Osteocyte (in vitro differentiated cells): ENCODE measurements at regions not wholly inside any gene's neighbourhood (a gene's known extent, or its start where the extent isn't known, plus 50 kb on each side); places are given as distances from the start of the nearest gene placed in this dataset.

Experiments used
- DNase-seq: peaks from one replicate; pipeline ENCODE4 v3.0.0; 2021; ENCODE audit warnings: mixed read lengths; ENCODE audit not compliant: unreplicated experiment; ENCODE audit errors: extremely low spot score
- H3K27ac Mint-ChIP-seq: one replicate; pipeline ENCODE4 v1.8.0; 2021; ENCODE audit warnings: mild to moderate bottlenecking, mixed read lengths; ENCODE audit not compliant: unreplicated experiment
- H3K27me3 Mint-ChIP-seq: one replicate; pipeline ENCODE4 v1.8.0; 2021; ENCODE audit warnings: mixed read lengths; ENCODE audit not compliant: unreplicated experiment
- H3K36me3 Mint-ChIP-seq: one replicate; pipeline ENCODE4 v1.8.0; 2021; ENCODE audit warnings: mixed read lengths; ENCODE audit not compliant: unreplicated experiment
- H3K4me1 Mint-ChIP-seq: one replicate; pipeline ENCODE4 v1.8.0; 2021; ENCODE audit warnings: mixed read lengths; ENCODE audit not compliant: unreplicated experiment
- H3K4me3 Mint-ChIP-seq: one replicate; pipeline ENCODE4 v1.8.0; 2021; ENCODE audit warnings: mild to moderate bottlenecking, moderate library complexity, mixed read lengths; ENCODE audit not compliant: unreplicated experiment
- H3K9me3 Mint-ChIP-seq: one replicate; pipeline ENCODE4 v1.8.0; 2021; ENCODE audit warnings: mixed read lengths; ENCODE audit not compliant: unreplicated experiment
- TF ChIP-seq, protein P1 (sequence below): fragments of 200-600 bp; sonication (generic); IDR thresholded peaks from 2 replicates; pipeline ENCODE4 v1.5.0; 2021; ENCODE audit warnings: antibody characterized with exemption, mild to moderate bottlenecking, moderate library complexity

DNA sequence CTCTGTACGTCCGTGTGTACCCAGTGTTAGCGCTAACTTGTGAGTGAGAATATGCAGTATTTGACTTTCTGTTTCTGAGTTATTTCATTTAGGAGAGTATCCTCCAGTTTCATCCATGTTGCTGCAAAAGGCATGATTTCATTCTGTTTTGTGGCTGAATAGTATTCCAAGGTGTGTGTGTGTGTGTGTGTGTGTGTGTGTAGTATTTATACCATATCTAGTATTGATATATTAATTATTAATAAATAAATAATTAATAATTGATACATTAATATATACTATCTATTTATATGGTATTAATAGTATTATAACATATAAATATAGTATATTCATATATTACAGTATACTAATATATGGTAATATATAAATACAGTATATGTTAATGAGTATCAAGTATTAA is 101.8 kb upstream of the CCND2 start:
- TF ChIP-seq, protein P1, sequence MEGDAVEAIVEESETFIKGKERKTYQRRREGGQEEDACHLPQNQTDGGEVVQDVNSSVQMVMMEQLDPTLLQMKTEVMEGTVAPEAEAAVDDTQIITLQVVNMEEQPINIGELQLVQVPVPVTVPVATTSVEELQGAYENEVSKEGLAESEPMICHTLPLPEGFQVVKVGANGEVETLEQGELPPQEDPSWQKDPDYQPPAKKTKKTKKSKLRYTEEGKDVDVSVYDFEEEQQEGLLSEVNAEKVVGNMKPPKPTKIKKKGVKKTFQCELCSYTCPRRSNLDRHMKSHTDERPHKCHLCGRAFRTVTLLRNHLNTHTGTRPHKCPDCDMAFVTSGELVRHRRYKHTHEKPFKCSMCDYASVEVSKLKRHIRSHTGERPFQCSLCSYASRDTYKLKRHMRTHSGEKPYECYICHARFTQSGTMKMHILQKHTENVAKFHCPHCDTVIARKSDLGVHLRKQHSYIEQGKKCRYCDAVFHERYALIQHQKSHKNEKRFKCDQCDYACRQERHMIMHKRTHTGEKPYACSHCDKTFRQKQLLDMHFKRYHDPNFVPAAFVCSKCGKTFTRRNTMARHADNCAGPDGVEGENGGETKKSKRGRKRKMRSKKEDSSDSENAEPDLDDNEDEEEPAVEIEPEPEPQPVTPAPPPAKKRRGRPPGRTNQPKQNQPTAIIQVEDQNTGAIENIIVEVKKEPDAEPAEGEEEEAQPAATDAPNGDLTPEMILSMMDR = no peak
- H3K27ac Mint-ChIP-seq = no peak overlapping the region
- no peaks in the 10 kb centered on the region for H3K36me3 Mint-ChIP-seq
- no peak overlapping the region for H3K4me3 Mint-ChIP-seq
- H3K4me1 Mint-ChIP-seq = no peaks in the 10 kb centered on the region
- no peak for DNase-seq
- H3K27me3 Mint-ChIP-seq = no peaks in the 10 kb centered on the region
- no peaks in the 10 kb centered on the region for H3K9me3 Mint-ChIP-seq

DNA sequence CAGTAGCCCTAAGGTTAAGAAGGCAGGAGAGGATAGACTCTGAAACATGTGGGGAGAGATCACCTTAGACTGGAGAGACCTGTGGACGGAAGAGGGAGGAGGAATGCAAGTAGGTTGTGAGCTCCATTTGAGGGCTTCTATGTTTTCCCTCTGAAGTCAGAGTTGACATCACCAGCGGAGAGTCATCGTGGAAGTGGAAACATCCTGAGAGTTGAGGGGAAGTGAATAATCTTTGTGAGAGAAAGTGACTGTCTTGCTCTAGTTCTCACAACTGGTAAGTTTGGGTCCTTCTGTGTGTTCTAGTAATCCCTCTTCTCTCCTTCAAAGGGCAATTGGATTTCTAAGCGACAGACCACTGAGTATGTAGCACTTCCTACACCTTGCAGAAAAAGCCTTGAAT is 103.6 kb upstream of the CCND2 start:
- no peak for DNase-seq
- TF ChIP-seq, protein P1 = no peak
- H3K4me3 Mint-ChIP-seq = no peak overlapping the region
- H3K36me3 Mint-ChIP-seq = no peaks in the 10 kb centered on the region
- H3K9me3 Mint-ChIP-seq = no peaks in the 10 kb centered on the region
- H3K4me1 Mint-ChIP-seq = peaks cover under 1% of the 10 kb centered on the region
- no peak overlapping the region for H3K27ac Mint-ChIP-seq
- H3K27me3 Mint-ChIP-seq = no peaks in the 10 kb centered on the region

DNA sequence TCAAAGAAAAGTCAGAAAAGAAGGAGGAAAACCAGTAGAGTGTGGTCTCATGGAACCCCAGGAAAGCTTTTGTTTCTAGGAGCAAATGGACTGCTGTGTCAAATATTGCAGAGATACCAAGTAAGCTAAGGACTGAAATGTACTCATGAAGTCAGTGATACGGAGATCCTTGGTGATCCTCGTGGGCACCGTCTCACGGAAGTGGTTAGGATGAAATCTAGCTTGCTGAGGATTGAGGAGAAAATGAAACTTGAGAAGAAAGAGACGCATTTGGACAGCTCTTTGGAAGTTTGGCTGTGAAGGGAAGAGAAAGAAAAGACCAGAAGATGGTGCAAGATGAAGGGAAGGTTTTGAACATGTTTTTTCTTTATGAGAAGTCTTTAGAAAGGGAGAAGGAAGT is 104.0 kb upstream of the CCND2 start:
- no peaks in the 10 kb centered on the region for H3K27me3 Mint-ChIP-seq

DNA sequence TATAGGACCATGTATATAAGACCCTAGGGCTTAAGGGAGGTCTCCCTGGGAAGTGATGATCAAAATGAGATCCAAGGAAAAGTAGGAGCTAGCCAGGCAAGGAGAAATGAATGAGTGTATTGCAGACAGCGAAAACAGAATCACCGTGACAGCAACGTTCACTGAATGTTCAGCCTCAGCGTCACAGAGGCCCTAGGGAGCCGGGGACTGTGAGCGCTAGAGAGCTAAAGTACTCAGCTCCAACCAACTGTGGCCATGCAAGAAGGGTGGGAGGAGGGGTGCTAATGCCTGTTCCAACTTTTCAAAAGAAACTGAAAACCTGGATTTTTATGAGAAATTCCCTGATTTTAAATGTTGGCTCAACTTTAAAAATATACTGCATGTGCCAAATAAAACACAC is 105.5 kb upstream of the CCND2 start:
- Mint-ChIP-seq H3K4me1 (peaks cover 7% of the 10 kb centered on the region), H3K27me3 (no peaks in the 10 kb centered on the region), H3K9me3 (no peaks in the 10 kb centered on the region), H3K36me3 (no peaks in the 10 kb centered on the region), H3K4me3 (no peak overlapping the region), H3K27ac (no peak overlapping the region)
- TF ChIP-seq, protein P1 = no peak
- DNase-seq = no peak

More for the DNA sequence above, 104.0 kb upstream of the CCND2 start:
- H3K4me1 Mint-ChIP-seq = peaks cover 3% of the 10 kb centered on the region
- no peak overlapping the region for H3K4me3 Mint-ChIP-seq
- no peak overlapping the region for H3K27ac Mint-ChIP-seq
- H3K36me3 Mint-ChIP-seq = no peaks in the 10 kb centered on the region
- no peaks in the 10 kb centered on the region for H3K9me3 Mint-ChIP-seq
- no peak for DNase-seq
- TF ChIP-seq, protein P1 = no peak

DNA sequence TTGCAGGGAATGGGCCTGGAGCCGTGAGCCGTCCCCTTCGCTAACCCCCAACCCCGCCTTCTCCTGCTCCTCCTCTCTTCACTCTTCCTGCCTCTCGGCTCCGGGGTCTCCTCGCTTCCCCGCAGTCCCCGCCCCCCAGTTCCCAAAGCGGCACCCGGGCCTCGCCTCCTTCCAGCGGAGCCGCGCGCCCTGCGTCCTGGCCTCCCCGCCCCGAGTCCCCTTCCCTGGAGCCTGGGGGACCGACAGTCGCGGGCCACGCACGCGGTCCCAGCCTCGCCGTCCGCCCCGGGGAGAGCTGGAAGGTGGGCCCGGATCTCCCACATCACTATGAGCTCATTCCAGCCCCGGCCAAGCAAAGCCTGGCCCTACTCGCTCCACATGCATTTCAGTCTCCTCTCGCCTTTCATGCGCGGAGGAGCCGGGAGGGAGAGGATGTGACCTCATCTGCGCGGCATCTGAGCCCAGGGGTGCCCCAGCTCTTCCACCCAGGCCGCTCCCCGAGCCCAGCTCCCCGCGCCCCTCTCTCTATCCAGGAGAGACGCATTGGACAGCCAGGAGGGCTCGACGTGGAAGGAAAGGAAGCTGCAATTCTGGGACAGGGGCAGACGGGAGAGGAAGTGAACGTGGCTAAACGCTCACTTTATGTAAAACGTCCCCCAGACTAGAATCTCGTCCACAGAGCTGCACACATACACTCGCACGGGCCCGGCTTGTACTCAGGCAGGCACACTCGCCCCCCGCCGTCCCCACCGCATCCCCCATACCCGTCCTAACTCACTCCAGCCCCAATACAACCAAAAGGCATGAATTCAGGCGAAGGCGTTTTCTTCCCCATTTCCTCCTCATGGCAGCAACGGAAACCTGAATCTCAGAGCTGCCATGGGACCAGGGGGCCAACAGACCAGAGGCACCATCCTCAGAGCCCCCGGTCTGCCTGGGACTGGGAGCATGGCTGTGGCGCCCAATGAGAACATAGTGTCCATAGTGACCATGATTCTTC is 108.7 kb upstream of the CCND2 start:
- H3K4me1 Mint-ChIP-seq = peaks cover 7% of the 10 kb centered on the region
- peak; percentile 81 for DNase-seq
- no peaks in the 10 kb centered on the region for H3K9me3 Mint-ChIP-seq
- no peaks in the 10 kb centered on the region for H3K36me3 Mint-ChIP-seq
- H3K27me3 Mint-ChIP-seq = no peaks in the 10 kb centered on the region
- peak overlapping the region; percentile 13 for H3K27ac Mint-ChIP-seq
- TF ChIP-seq, protein P1 = no peak
- H3K4me3 Mint-ChIP-seq = peak overlapping the region; percentile 68
